ENCODE measurements at regions not wholly inside any gene's neighbourhood (a gene's known extent, or its start where the extent isn't known, plus 50 kb on each side); places are given as distances from the start of the nearest gene placed in this dataset.

DNA sequence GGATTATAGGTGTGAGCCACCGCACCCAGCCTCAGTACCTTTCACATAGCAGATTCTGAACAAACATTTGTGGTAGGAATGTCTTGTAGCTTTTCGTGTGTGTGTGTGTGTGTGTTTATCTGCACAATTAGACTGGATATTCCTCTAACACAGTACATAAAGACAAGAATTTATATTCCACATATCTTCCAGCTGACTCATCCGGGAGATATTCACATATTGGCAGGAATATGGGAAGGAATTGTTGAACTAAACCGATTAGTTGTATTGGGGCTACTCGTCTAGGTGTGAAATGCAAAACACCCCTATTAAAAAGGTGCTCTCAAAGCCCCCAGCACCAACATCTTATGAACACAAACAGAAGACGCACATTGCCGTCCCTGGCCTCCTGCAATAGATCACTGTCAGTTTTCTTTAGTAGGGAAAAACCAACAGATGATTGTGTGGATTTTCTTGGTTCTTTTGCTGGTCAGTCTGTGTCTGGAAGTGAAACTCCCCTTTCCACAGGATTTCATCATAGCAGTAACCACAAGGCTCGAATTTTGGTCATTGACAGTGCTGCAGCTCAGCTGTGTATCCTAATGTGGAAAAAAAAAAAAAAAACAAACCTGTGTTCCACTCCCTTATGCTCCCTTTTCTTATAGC lies 208.5 kb upstream of the ACVR2A start:
- TF ChIP-seq, protein P1, sequence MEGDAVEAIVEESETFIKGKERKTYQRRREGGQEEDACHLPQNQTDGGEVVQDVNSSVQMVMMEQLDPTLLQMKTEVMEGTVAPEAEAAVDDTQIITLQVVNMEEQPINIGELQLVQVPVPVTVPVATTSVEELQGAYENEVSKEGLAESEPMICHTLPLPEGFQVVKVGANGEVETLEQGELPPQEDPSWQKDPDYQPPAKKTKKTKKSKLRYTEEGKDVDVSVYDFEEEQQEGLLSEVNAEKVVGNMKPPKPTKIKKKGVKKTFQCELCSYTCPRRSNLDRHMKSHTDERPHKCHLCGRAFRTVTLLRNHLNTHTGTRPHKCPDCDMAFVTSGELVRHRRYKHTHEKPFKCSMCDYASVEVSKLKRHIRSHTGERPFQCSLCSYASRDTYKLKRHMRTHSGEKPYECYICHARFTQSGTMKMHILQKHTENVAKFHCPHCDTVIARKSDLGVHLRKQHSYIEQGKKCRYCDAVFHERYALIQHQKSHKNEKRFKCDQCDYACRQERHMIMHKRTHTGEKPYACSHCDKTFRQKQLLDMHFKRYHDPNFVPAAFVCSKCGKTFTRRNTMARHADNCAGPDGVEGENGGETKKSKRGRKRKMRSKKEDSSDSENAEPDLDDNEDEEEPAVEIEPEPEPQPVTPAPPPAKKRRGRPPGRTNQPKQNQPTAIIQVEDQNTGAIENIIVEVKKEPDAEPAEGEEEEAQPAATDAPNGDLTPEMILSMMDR (conservative IDR thresholded peaks at IDR 0.05; ENCODE audit: low read depth, low read length), result no peak
- no peak for DNase-seq (ENCODE audit: low read depth)
- no peak overlapping the region for H3K4me3 ChIP-seq (ENCODE audit: low read depth, low read length)

DNA sequence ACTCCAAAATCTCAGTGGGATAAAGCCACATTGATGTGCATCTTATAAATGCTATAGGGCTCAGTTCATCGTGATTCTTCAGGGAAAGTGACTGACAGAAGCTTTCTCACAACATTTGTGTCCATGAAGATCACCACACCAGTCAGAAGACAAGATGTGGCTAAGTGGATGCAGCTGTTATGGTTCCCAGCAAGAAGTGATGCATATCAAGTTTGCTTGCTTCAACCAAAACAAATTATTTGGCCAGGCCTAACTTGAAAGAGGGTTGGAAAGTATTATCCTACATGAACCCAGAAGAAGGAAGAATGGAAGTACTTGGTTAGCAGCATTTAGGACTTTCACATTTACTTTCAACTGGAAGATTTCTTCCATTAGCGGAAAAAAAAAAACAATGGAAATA lies 210.0 kb upstream of the ACVR2A start:
- TF ChIP-seq, protein P1 (conservative IDR thresholded peaks at IDR 0.05; ENCODE audit: low read depth, low read length), result no peak
- no peak for DNase-seq (ENCODE audit: low read depth)
- H3K4me3 ChIP-seq (ENCODE audit: low read depth, low read length), result no peak overlapping the region

DNA sequence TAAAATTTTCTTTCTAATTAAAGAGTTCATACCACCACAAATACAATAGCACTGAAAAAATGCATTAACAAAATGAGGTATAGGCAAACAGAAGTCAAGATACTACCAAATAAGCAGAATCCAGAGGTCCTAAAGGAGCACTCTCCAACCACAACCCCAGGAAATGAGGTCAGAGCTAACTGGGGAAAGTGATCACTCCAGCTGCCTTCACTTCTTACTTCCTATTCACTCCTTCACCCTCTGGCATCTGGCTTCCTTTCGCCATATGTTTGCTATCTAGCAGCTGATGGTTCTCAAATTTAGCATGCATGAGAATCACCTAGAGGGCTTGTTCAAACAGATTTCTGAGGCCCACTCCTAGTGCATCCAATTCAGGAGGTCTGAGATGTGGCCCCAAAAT lies 212.6 kb upstream of the ACVR2A start:
- TF ChIP-seq, protein P1 (conservative IDR thresholded peaks at IDR 0.05; ENCODE audit: low read depth, low read length), result no peak
- DNase-seq (ENCODE audit: low read depth), result no peak

DNA sequence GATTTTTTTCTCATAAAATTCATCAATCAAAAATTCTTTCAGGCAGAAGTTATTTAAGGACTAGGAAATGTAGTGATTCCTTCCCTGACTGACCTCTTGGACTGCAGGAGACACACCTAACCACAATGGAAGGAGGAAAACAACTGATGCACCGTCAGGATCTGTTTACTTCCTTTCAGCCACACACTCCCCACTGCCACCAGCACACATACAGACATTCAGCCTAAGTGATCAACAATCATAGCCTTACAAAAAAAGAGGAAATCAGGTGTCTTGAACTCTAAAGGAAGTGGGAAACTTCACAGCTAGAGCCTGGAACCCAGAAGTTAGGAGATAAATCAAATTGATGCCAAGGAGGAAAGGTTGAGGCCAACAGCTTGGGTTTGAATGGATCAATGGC lies 213.5 kb upstream of the ACVR2A start:
- no peak for DNase-seq (ENCODE audit: low read depth)
- TF ChIP-seq, protein P1 (conservative IDR thresholded peaks at IDR 0.05; ENCODE audit: low read depth, low read length), result no peak
- no peak overlapping the region for H3K4me3 ChIP-seq (ENCODE audit: low read depth, low read length)

More for the DNA sequence above, 212.6 kb upstream of the ACVR2A start:
- H3K4me3 ChIP-seq (ENCODE audit: low read depth, low read length), result no peak overlapping the region

DNA sequence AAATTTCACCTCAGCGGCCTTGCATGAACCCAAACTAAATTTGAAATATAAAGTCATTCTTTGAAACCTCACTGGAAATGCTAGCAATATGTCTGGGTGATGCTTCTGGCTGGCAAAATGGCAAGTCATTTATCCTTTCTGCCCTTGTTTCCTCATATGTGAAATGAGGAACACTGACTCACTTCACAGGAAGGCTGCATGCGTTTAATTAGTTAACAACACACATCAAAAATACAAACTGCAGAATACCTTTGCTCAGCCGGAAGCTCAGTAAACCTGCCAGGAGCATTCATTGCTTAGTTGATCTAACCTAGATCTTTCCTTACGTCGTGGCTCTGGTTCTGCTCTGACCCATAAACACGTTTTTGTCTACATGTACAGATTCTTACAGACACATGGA lies 214.2 kb upstream of the ACVR2A start:
- no peak overlapping the region for H3K4me3 ChIP-seq (ENCODE audit: low read depth, low read length)
- no peak for DNase-seq (ENCODE audit: low read depth)
- TF ChIP-seq, protein P1 (conservative IDR thresholded peaks at IDR 0.05; ENCODE audit: low read depth, low read length), result no peak

DNA sequence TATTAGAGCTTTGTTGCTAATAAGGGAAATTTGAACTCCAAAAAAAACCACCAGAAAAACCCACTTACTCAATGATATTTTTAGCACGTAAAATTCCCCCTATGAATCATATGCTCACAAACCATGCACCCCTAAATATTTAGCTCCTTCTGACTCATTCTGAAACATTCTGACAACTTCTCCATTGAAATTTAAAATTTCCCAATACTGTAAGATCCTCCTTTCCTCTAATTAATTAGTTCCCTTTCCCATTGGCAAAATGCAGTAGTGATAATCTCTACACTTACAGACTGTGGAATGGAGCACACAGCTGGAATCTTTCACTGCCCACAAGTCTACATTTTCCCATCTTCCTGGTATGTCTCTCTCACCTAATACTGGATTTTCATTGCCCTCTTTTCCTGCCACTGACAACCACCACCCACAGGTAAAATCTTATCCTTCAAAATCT lies 215.8 kb upstream of the ACVR2A start:
- TF ChIP-seq, protein P1 (conservative IDR thresholded peaks at IDR 0.05; ENCODE audit: low read depth, low read length), result no peak
- H3K4me3 ChIP-seq (ENCODE audit: low read depth, low read length), result no peak overlapping the region
- DNase-seq (ENCODE audit: low read depth), result no peak

DNA sequence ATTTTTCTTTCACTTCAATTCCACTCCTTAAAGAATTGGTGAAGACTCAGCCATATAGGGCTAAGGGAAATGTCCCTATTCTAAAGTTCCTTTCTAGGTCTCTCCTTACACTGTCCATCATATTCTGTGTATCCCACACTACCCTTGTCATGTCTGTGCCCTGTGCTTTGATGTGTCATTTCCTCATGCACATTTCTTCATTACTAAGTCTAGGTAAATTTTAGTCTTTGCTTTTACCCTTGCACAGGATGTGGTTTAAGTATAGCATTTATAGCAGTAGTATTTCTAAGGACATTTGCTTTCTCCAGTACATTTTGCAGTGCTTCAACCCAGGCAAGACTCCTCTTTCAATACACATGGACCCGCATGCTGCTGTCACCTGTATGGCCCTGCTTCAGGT lies 221.5 kb upstream of the ACVR2A start:
- TF ChIP-seq, protein P1 (conservative IDR thresholded peaks at IDR 0.05; ENCODE audit: low read depth, low read length), result no peak
- no peak for DNase-seq (ENCODE audit: low read depth)
- no peak overlapping the region for H3K4me3 ChIP-seq (ENCODE audit: low read depth, low read length)
